ENCODE measurements at regions not wholly inside any gene's neighbourhood (a gene's known extent, or its start where the extent isn't known, plus 50 kb on each side); places are given as distances from the start of the nearest gene placed in this dataset.

- TF ChIP-seq CTCF (conservative IDR thresholded peaks at IDR 0.05), result peak; percentile 84
- H3K27ac ChIP-seq, result no peak overlapping the region
Observed at GRCh38 chr5:163695830-163696578, 190.6 kb downstream of the MAT2B start.

GRCh38 chr5:163696579-163696887, 191.1 kb downstream of the MAT2B start:
- no peak overlapping the region for H3K27ac ChIP-seq
- TF ChIP-seq CTCF (conservative IDR thresholded peaks at IDR 0.05), result peak; percentile 1; the same call in 1 of the 2 replicates

- no peak for TF ChIP-seq CTCF (conservative IDR thresholded peaks at IDR 0.05)
- H3K27ac ChIP-seq, result no peak overlapping the region
Observed at GRCh38 chr5:163706053-163706771, 200.8 kb downstream of the MAT2B start.

- no peak for TF ChIP-seq CTCF (conservative IDR thresholded peaks at IDR 0.05)
- H3K27ac ChIP-seq, result no peak overlapping the region
Observed at GRCh38 chr5:163712011-163712410, 206.6 kb downstream of the MAT2B start.

- H3K27ac ChIP-seq, result no peak overlapping the region
- no peak for TF ChIP-seq CTCF (conservative IDR thresholded peaks at IDR 0.05)
Observed at GRCh38 chr5:163718272-163718671, 212.9 kb downstream of the MAT2B start.

GRCh38 chr5:163724305-163724704, 218.9 kb downstream of the MAT2B start:
- TF ChIP-seq CTCF (conservative IDR thresholded peaks at IDR 0.05), result no peak
- H3K27ac ChIP-seq, result no peak overlapping the region

- no peak for TF ChIP-seq CTCF (conservative IDR thresholded peaks at IDR 0.05)
Observed at GRCh38 chr5:163727028-163727427, 221.6 kb downstream of the MAT2B start.

More at GRCh38 chr5:163727028-163727427, 221.6 kb downstream of the MAT2B start:
- no peak overlapping the region for H3K27ac ChIP-seq
